ENCODE measurements at regions not wholly inside any gene's neighbourhood (a gene's known extent, or its start where the extent isn't known, plus 50 kb on each side); places are given as distances from the start of the nearest gene placed in this dataset.
"Not testable (repeated sequence)": the region's sequence is repeated elsewhere in the genome, so short reads cannot be mapped to it uniquely, and the experiment has no call there.

- DNase-seq = no peak
Observed at GRCh38 chr7:81333004-81333403, 414.2 kb upstream of the SEMA3C start.

DNA sequence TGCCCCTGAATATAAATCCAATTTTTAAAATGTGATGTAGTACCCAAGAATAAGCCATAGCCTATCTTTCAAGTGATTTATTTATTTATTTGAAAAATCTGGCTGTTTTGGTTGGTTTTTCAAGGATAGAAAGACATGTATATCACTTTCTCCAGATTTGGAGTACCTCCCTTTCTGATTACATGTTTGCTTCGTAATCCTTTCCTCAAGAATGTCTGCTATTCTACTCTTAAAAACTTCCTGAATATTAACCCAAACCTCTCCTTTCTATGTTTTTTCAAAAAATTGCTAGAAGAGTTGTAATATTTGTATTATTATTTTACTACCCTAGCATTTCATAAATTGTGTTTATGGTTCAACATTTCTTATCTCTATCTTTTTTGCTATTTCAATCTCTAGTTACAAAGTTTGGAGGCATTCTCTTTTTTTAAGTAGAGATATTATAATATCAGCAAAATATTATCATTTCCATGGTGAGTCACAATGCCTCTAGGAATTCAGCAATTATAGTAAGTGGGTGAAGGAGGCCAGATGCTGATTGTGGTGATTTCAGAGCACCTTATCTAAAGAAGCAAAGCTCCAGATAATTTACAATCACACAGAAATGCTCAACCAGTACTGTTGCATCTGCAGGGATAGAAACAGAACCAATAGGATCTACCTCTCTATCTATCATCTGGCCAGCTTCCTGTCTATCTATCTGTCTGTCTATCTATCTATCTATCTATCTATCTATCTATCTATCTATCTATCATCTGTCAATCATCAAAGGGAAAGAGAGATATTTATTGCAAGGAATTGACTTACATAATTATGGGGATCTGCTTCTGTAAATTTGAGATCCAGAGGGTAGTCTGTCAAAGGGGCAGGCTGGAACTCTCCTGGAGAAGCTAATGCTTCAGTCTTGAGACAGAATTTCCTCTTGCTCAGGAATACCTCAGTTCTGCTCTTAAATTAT, 412.5 kb upstream of the SEMA3C start:
- no peak for DNase-seq

GRCh38 chr7:81330108-81330507, 411.3 kb upstream of the SEMA3C start:
- DNase-seq = no peak

- no peak for DNase-seq
Observed at GRCh38 chr7:81327468-81328266, 408.8 kb upstream of the SEMA3C start.

GRCh38 chr7:81321949-81322348, 403.1 kb upstream of the SEMA3C start:
- no peak for DNase-seq

- no peak for DNase-seq
Observed at GRCh38 chr7:81317741-81318140, 398.9 kb upstream of the SEMA3C start.

GRCh38 chr7:81308643-81309322, 389.9 kb upstream of the SEMA3C start:
- no peak for DNase-seq

GRCh38 chr7:81301815-81302214, 383.0 kb upstream of the SEMA3C start:
- no peak for DNase-seq

GRCh38 chr7:81300753-81301152, 381.9 kb upstream of the SEMA3C start:
- no peak for DNase-seq

GRCh38 chr7:81299711-81300110, 380.9 kb upstream of the SEMA3C start:
- no peak for DNase-seq

DNA sequence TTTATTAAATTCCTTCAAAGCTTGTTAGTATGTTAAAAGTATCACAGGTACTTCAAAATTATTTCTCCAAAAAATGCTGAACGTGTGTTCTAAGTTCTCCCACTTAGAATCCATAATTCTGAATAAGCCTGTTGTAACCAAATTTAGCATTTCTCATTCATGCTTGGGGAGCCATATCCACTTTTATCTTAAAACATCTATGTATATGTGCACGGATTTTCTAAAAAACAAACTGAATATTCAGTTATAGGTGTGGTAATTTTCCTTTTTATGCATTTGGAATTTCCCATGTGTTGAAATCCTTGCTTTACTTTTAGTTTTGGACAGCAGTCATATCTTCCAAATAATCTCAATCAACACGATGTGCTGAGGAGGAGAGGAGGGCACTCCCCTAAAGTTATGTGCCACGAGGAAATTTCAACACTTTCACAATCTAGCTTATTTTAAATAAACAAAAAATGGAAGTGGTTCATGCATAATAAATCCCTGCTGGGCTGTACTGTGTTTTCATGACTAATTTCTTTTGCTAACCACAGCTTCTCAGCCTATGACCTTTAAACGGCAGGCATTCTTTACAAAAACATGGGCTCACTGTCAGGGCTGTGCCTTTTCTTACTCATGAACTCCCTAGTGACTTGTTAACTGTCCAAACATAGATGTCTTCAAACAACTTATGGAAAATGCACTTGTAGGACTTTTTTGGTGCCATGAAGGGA, 380.3 kb upstream of the SEMA3C start:
- DNase-seq = no peak

- no peak for DNase-seq
Observed at GRCh38 chr7:81297317-81297716, 378.5 kb upstream of the SEMA3C start.

DNA sequence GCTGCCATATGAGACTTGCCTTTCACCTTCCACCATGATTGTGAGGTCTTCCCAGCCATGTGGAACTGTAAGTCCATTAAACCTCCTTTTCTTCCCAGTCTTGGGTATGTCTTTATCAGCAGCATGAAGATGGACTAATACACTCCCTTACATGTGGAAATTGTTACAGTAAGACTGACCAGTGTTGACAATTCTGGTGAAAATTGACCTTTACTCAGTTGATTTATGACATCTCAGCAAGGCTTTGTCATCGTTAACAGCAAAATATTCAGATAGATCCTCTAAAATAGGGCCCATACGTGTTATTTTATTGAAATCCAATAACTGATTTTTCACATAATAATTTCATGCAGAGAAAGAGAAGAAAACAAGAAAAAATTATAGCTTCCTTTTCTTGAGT, 377.9 kb upstream of the SEMA3C start:
- no peak for DNase-seq

- no peak for DNase-seq
Observed at GRCh38 chr7:81294897-81295515, 376.2 kb upstream of the SEMA3C start.

- DNase-seq = no peak
Observed at GRCh38 chr7:81293806-81294205, 375.0 kb upstream of the SEMA3C start.

DNA sequence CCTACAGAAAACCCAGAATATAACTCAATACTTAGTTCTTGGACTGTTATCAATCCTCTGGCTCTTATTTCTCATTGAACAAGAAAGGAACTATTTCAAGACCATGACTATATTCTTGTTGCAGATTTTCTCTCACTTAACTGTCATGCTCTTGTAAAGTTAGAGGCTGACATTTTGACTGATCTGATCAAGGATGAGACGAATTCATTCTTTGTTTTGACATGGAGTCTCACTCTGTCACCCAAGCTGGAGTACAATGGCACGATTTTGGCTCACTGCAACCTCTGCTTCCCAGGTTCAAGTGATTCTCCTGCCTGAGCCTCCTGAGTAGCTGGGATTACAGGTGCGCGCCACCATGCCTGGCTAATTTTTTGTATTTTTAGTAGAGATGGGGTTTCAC, 367.9 kb upstream of the SEMA3C start:
- DNase-seq = not testable (repeated sequence)

- DNase-seq = no peak
Observed at GRCh38 chr7:81285142-81285871, 366.5 kb upstream of the SEMA3C start.

DNA sequence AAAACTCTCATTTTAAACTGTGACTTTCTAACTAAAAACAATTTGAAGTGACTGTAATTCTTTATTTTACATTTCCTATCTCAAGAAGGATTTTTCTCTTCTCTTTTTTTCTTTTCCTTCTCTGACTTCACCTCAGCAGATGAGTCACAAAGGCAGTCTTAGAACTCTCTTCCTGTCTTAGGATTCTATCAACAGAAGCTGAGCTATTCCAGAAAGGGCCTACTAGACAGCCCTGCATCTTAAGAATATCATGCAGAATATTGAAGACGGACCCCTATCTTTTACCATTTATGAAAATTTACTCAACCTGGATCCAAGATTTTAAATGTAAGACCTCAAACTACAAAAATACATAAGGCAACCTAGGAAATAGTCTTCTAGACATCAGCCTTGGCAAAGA, 365.7 kb upstream of the SEMA3C start:
- DNase-seq = no peak

GRCh38 chr7:81280531-81280930, 361.7 kb upstream of the SEMA3C start:
- DNase-seq = no peak

DNA sequence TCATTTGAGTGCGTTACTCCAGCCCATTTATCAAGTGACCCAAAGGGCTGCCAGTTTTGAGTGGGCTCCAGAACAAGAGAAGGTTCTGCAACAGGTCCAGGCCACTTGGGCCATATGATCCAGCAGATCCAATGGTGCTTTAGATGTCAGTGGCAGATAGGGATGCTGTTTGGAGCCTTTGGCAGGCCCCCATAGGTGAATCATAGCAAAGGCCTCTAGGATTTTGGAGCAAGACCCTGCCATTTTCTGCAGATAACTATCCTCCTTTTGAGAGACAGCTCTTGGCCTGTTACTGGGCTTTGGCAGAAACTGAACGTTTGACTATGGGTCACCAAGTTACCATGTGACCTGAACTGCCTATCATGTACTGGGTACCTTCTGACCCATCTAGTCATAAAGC, 358.8 kb upstream of the SEMA3C start:
- no peak for DNase-seq

DNA sequence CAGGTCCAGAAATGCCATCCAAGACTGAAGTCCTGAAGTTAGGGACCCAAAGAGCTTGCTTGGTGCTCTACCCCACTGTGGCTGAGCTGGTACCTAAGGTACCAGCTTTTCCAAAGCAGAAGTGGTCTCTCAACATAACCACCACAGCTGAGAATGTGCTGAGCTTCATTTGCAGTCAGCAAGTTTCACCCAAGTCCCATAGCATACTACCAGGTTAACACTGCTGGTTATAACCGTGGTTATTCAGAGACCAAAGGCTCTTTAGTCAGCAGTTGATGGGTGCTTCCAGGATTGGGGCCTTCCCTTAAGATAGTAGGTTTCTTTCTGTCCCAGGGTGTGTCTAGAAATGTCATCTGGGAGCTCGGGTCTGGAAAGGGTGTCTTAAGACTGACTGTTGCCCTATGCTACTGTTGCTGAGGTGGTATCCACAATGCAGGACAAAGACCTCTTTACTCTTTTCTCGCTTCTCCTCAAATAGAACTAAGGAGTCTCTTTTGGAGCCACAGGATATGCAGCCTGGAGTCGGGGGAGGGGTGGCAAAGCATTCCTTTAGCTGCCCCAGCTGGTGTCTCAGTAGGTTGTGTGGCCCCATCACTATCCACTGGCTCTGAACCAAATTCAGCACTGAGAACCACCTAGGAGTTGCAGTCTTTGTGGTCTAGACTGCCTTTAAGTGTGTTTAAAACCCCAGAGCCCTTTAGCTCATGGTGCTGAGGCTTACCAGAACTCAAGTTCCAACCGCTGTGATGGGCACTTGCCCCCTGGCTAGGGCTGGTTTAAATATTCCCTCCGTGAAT, 354.9 kb upstream of the SEMA3C start:
- no peak for DNase-seq
